ENCODE measurements at regions not wholly inside any gene's neighbourhood (a gene's known extent, or its start where the extent isn't known, plus 50 kb on each side); places are given as distances from the start of the nearest gene placed in this dataset.

GRCh38 chr11:116283300-116283699 is 489.5 kb downstream of the BUD13 start:
- TF ChIP-seq CTCF (IDR thresholded peaks at IDR 0.05; ENCODE audit: extremely low read depth, insufficient read depth, missing control alignments) = no peak
- DNase-seq (ENCODE audit: low spot score) = no peak
- in situ Hi-C loops (cut with MboI; ENCODE audit: low pct_unique_long_range_greater_than_20kb, low sequenced_read_pairs, unreplicated experiment) = no loop called here

- in situ Hi-C loops (cut with MboI; ENCODE audit: low pct_unique_long_range_greater_than_20kb, low sequenced_read_pairs, unreplicated experiment) = no loop called here
These were observed 490.3 kb downstream of the BUD13 start for GRCh38 chr11:116282481-116282880.

GRCh38 chr11:116281173-116282160 is 491.3 kb downstream of the BUD13 start:
- no peak for TF ChIP-seq CTCF (IDR thresholded peaks at IDR 0.05; ENCODE audit: extremely low read depth, insufficient read depth, missing control alignments)
- in situ Hi-C loops (cut with MboI; ENCODE audit: low pct_unique_long_range_greater_than_20kb, low sequenced_read_pairs, unreplicated experiment) = no loop called here
- no peak for DNase-seq (ENCODE audit: low spot score)

More at GRCh38 chr11:116282481-116282880, 490.3 kb downstream of the BUD13 start:
- no peak for TF ChIP-seq CTCF (IDR thresholded peaks at IDR 0.05; ENCODE audit: extremely low read depth, insufficient read depth, missing control alignments)
- DNase-seq (ENCODE audit: low spot score) = no peak

- in situ Hi-C loops (cut with MboI; ENCODE audit: low pct_unique_long_range_greater_than_20kb, low sequenced_read_pairs, unreplicated experiment) = no loop called here
- no peak for TF ChIP-seq CTCF (IDR thresholded peaks at IDR 0.05; ENCODE audit: extremely low read depth, insufficient read depth, missing control alignments)
- DNase-seq (ENCODE audit: low spot score) = no peak
These were observed 493.3 kb downstream of the BUD13 start for GRCh38 chr11:116279511-116279910.

- TF ChIP-seq CTCF (IDR thresholded peaks at IDR 0.05; ENCODE audit: extremely low read depth, insufficient read depth, missing control alignments) = no peak
- in situ Hi-C loops (cut with MboI; ENCODE audit: low pct_unique_long_range_greater_than_20kb, low sequenced_read_pairs, unreplicated experiment) = no loop called here
- no peak for DNase-seq (ENCODE audit: low spot score)
These were observed 494.7 kb downstream of the BUD13 start for GRCh38 chr11:116278076-116278475.

- in situ Hi-C loops (cut with MboI; ENCODE audit: low pct_unique_long_range_greater_than_20kb, low sequenced_read_pairs, unreplicated experiment) = no loop called here
- TF ChIP-seq CTCF (IDR thresholded peaks at IDR 0.05; ENCODE audit: extremely low read depth, insufficient read depth, missing control alignments) = peak; percentile 90
- DNase-seq (ENCODE audit: low spot score) = peak; percentile 84
These were observed 496.4 kb downstream of the BUD13 start for GRCh38 chr11:116276051-116277044.

All from GM13977 (cell line).